ENCODE measurements at regions not wholly inside any gene's neighbourhood (a gene's known extent, or its start where the extent isn't known, plus 50 kb on each side); places are given as distances from the start of the nearest gene placed in this dataset.
"Not testable (repeated sequence)": the region's sequence is repeated elsewhere in the genome, so short reads cannot be mapped to it uniquely, and the experiment has no call there.

GRCh38 chr15:26186138-26186537, 323.0 kb upstream of the ATP10A start:
- H3K4me1 Mint-ChIP-seq; H3K27me3 Mint-ChIP-seq; H3K9me3 Mint-ChIP-seq; DNase-seq; POLR2A ChIA-PET; H3K27ac Mint-ChIP-seq; H3K4me3 Mint-ChIP-seq; CTCF ChIA-PET; H3K36me3 Mint-ChIP-seq (ENCODE audit: low read depth): not testable (repeated sequence)

GRCh38 chr15:26182441-26182840, 319.3 kb upstream of the ATP10A start:
- POLR2A ChIA-PET: no interaction called here
- DNase-seq: no peak
- Mint-ChIP-seq H3K27ac (no peak overlapping the region), H3K9me3 (no peaks in the 10 kb centered on the region), H3K36me3 (ENCODE audit: low read depth) (no peaks in the 10 kb centered on the region), H3K4me1 (no peaks in the 10 kb centered on the region), H3K27me3 (no peaks in the 10 kb centered on the region), H3K4me3 (no peak overlapping the region)
- CTCF ChIA-PET: no interaction called here

GRCh38 chr15:26179906-26180305, 316.8 kb upstream of the ATP10A start:
- ChIA-PET CTCF (no interaction called here), POLR2A (no interaction called here)
- Mint-ChIP-seq H3K4me1 (no peaks in the 10 kb centered on the region), H3K4me3 (no peak overlapping the region), H3K9me3 (no peaks in the 10 kb centered on the region), H3K36me3 (ENCODE audit: low read depth) (no peaks in the 10 kb centered on the region), H3K27ac (no peak overlapping the region), H3K27me3 (no peaks in the 10 kb centered on the region)
- DNase-seq: no peak

- CTCF ChIA-PET: no interaction called here
These were observed 315.6 kb upstream of the ATP10A start for GRCh38 chr15:26178640-26179220.

GRCh38 chr15:26177816-26178215, 314.7 kb upstream of the ATP10A start:
- Mint-ChIP-seq H3K4me3 (no peak overlapping the region), H3K9me3 (no peaks in the 10 kb centered on the region), H3K4me1 (no peaks in the 10 kb centered on the region), H3K36me3 (ENCODE audit: low read depth) (no peaks in the 10 kb centered on the region), H3K27ac (no peak overlapping the region), H3K27me3 (no peaks in the 10 kb centered on the region)
- ChIA-PET CTCF (no interaction called here), POLR2A (no interaction called here)
- DNase-seq: no peak

More at GRCh38 chr15:26178640-26179220, 315.6 kb upstream of the ATP10A start:
- no peaks in the 10 kb centered on the region for H3K4me1 Mint-ChIP-seq
- DNase-seq: no peak
- H3K36me3 Mint-ChIP-seq (ENCODE audit: low read depth): no peaks in the 10 kb centered on the region
- H3K27me3 Mint-ChIP-seq: no peaks in the 10 kb centered on the region
- no peak overlapping the region for H3K4me3 Mint-ChIP-seq
- H3K9me3 Mint-ChIP-seq: no peaks in the 10 kb centered on the region
- no peak overlapping the region for H3K27ac Mint-ChIP-seq
- POLR2A ChIA-PET: no interaction called here

GRCh38 chr15:26176831-26177230, 313.7 kb upstream of the ATP10A start:
- ChIA-PET POLR2A (no interaction called here), CTCF (no interaction called here)

GRCh38 chr15:26171266-26171665, 308.1 kb upstream of the ATP10A start:
- H3K9me3 Mint-ChIP-seq: no peaks in the 10 kb centered on the region
- POLR2A ChIA-PET: no interaction called here
- H3K27ac Mint-ChIP-seq: no peak overlapping the region
- H3K36me3 Mint-ChIP-seq (ENCODE audit: low read depth): no peaks in the 10 kb centered on the region
- no peak for DNase-seq
- H3K27me3 Mint-ChIP-seq: peaks cover 2% of the 10 kb centered on the region
- no peak overlapping the region for H3K4me3 Mint-ChIP-seq
- no peaks in the 10 kb centered on the region for H3K4me1 Mint-ChIP-seq
- CTCF ChIA-PET: no interaction called here

More at GRCh38 chr15:26176831-26177230, 313.7 kb upstream of the ATP10A start:
- H3K4me1 Mint-ChIP-seq: no peaks in the 10 kb centered on the region
- no peak overlapping the region for H3K27ac Mint-ChIP-seq
- no peaks in the 10 kb centered on the region for H3K9me3 Mint-ChIP-seq
- H3K4me3 Mint-ChIP-seq: no peak overlapping the region
- H3K27me3 Mint-ChIP-seq: no peaks in the 10 kb centered on the region
- DNase-seq: no peak
- H3K36me3 Mint-ChIP-seq (ENCODE audit: low read depth): no peaks in the 10 kb centered on the region

GRCh38 chr15:26166429-26166828, 303.3 kb upstream of the ATP10A start:
- POLR2A ChIA-PET: no interaction called here
- Mint-ChIP-seq H3K4me1 (no peaks in the 10 kb centered on the region), H3K27me3 (peaks cover 2% of the 10 kb centered on the region), H3K4me3 (no peak overlapping the region), H3K27ac (no peak overlapping the region), H3K36me3 (ENCODE audit: low read depth) (no peaks in the 10 kb centered on the region), H3K9me3 (no peaks in the 10 kb centered on the region)
- CTCF ChIA-PET: interaction anchor here (0.7 kb wide), 1 partner anchor 267 kb away, joined by 3 read pairs; no protein-coding TSS in a partner anchor
- no peak for DNase-seq

- CTCF ChIA-PET: no interaction called here
- no peak overlapping the region for H3K4me3 Mint-ChIP-seq
- H3K4me1 Mint-ChIP-seq: no peaks in the 10 kb centered on the region
- no peak overlapping the region for H3K27ac Mint-ChIP-seq
- no peaks in the 10 kb centered on the region for H3K36me3 Mint-ChIP-seq (ENCODE audit: low read depth)
- POLR2A ChIA-PET: no interaction called here
- peaks cover 2% of the 10 kb centered on the region for H3K27me3 Mint-ChIP-seq
- DNase-seq: no peak
- H3K9me3 Mint-ChIP-seq: no peaks in the 10 kb centered on the region
These were observed 302.4 kb upstream of the ATP10A start for GRCh38 chr15:26165546-26165945.

GRCh38 chr15:26160343-26160742, 297.2 kb upstream of the ATP10A start:
- Mint-ChIP-seq H3K27me3 (no peaks in the 10 kb centered on the region), H3K4me1 (no peaks in the 10 kb centered on the region), H3K9me3 (no peaks in the 10 kb centered on the region), H3K4me3 (no peak overlapping the region), H3K27ac (no peak overlapping the region), H3K36me3 (ENCODE audit: low read depth) (no peaks in the 10 kb centered on the region)
- DNase-seq: no peak
- CTCF ChIA-PET: no interaction called here
- POLR2A ChIA-PET: no interaction called here

GRCh38 chr15:26158176-26158575, 295.0 kb upstream of the ATP10A start:
- no peaks in the 10 kb centered on the region for H3K36me3 Mint-ChIP-seq (ENCODE audit: low read depth)
- no peaks in the 10 kb centered on the region for H3K4me1 Mint-ChIP-seq
- CTCF ChIA-PET: no interaction called here
- H3K27ac Mint-ChIP-seq: no peak overlapping the region
- POLR2A ChIA-PET: no interaction called here
- no peak overlapping the region for H3K4me3 Mint-ChIP-seq
- no peak for DNase-seq
- H3K9me3 Mint-ChIP-seq: no peaks in the 10 kb centered on the region
- H3K27me3 Mint-ChIP-seq: no peaks in the 10 kb centered on the region

GRCh38 chr15:26157081-26157480, 294.0 kb upstream of the ATP10A start:
- H3K9me3 Mint-ChIP-seq: no peaks in the 10 kb centered on the region
- H3K27ac Mint-ChIP-seq: no peak overlapping the region
- ChIA-PET CTCF (interaction anchor here (0.7 kb wide), 1 partner anchor 355 kb away, joined by 4 read pairs; no protein-coding TSS in a partner anchor), POLR2A (no interaction called here)
- DNase-seq: no peak
- no peak overlapping the region for H3K4me3 Mint-ChIP-seq
- H3K27me3 Mint-ChIP-seq: no peaks in the 10 kb centered on the region
- no peaks in the 10 kb centered on the region for H3K36me3 Mint-ChIP-seq (ENCODE audit: low read depth)
- H3K4me1 Mint-ChIP-seq: no peaks in the 10 kb centered on the region

- CTCF ChIA-PET: no interaction called here
- no peak overlapping the region for H3K4me3 Mint-ChIP-seq
- H3K9me3 Mint-ChIP-seq: no peaks in the 10 kb centered on the region
- no peaks in the 10 kb centered on the region for H3K36me3 Mint-ChIP-seq (ENCODE audit: low read depth)
- POLR2A ChIA-PET: no interaction called here
- peaks cover 3% of the 10 kb centered on the region for H3K27me3 Mint-ChIP-seq
- no peaks in the 10 kb centered on the region for H3K4me1 Mint-ChIP-seq
- no peak overlapping the region for H3K27ac Mint-ChIP-seq
- DNase-seq: no peak
These were observed 292.9 kb upstream of the ATP10A start for GRCh38 chr15:26156051-26156450.

- DNase-seq: no peak
- Mint-ChIP-seq H3K4me3 (no peak overlapping the region), H3K9me3 (no peaks in the 10 kb centered on the region), H3K36me3 (ENCODE audit: low read depth) (no peaks in the 10 kb centered on the region), H3K27me3 (peaks cover 6% of the 10 kb centered on the region), H3K4me1 (no peaks in the 10 kb centered on the region), H3K27ac (no peak overlapping the region)
- CTCF ChIA-PET: no interaction called here
- POLR2A ChIA-PET: no interaction called here
These were observed 285.2 kb upstream of the ATP10A start for GRCh38 chr15:26148156-26148860.
